Type B pancreatic cell (in vitro differentiated cells): ENCODE measurements at regions not wholly inside any gene's neighbourhood (a gene's known extent, or its start where the extent isn't known, plus 50 kb on each side); places are given as distances from the start of the nearest gene placed in this dataset.

Experiments used
- DNase-seq: peaks from one replicate; pipeline ENCODE4 v3.0.0; 2021; ENCODE audit warnings: mixed read lengths; ENCODE audit not compliant: unreplicated experiment; ENCODE audit errors: extremely low spot score
- H3K27ac Mint-ChIP-seq: 2 replicates; pipeline ENCODE4 v1.8.0; 2021; ENCODE audit warnings: mild to moderate bottlenecking, mixed read lengths
- H3K27me3 Mint-ChIP-seq: 2 replicates; pipeline ENCODE4 v1.8.0; 2021; ENCODE audit warnings: mixed read lengths
- H3K36me3 Mint-ChIP-seq: 2 replicates; pipeline ENCODE4 v1.8.0; 2021; ENCODE audit warnings: mixed read lengths
- H3K4me1 Mint-ChIP-seq: one replicate; pipeline ENCODE4 v1.8.0; 2021; ENCODE audit warnings: mixed read lengths; ENCODE audit not compliant: unreplicated experiment
- H3K4me3 Mint-ChIP-seq: 2 replicates; pipeline ENCODE4 v1.8.0; 2021; ENCODE audit warnings: mild to moderate bottlenecking, mixed read lengths
- H3K9me3 Mint-ChIP-seq: 2 replicates; pipeline ENCODE4 v1.8.0; 2021; ENCODE audit warnings: mixed read lengths
- CTCF ChIP-seq: fragments of 200-600 bp; sonication (generic); conservative IDR thresholded peaks from 2 replicates; pipeline ENCODE4 v1.5.0; 2021; ENCODE audit warnings: antibody characterized with exemption, mild to moderate bottlenecking

GRCh38 chr5:4969351-4969750, 170.8 kb upstream of the ADAMTS16 start:
- Mint-ChIP-seq H3K27me3 (peaks cover 6% of the 10 kb centered on the region), H3K9me3 (no peaks in the 10 kb centered on the region), H3K4me3 (no peak overlapping the region), H3K4me1 (no peaks in the 10 kb centered on the region), H3K36me3 (no peaks in the 10 kb centered on the region), H3K27ac (no peak overlapping the region)
- no peak for DNase-seq
- TF ChIP-seq CTCF = no peak

DNA sequence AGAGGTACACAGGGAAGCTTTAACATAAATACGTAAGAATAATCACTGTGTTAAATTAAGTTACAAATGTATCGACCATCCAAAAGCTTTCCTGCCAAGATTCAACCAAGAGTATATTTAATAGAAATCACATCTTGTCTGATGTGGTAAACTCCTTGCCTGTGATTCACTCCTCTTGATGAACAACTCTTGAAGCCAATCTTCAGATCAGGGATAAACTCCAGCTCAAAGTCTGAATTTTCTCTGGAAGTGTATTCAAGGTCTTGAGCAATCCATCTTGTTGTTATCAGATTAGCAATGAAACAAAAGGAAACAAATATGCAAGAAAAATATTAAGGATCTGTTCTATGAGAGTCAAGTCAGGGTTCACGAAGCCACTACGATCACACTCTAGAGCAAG, 170.0 kb upstream of the ADAMTS16 start:
- Mint-ChIP-seq H3K9me3 (no peaks in the 10 kb centered on the region), H3K4me3 (no peak overlapping the region), H3K27me3 (peaks cover 6% of the 10 kb centered on the region), H3K27ac (no peak overlapping the region), H3K36me3 (no peaks in the 10 kb centered on the region), H3K4me1 (no peaks in the 10 kb centered on the region)
- DNase-seq = no peak
- no peak for TF ChIP-seq CTCF

DNA sequence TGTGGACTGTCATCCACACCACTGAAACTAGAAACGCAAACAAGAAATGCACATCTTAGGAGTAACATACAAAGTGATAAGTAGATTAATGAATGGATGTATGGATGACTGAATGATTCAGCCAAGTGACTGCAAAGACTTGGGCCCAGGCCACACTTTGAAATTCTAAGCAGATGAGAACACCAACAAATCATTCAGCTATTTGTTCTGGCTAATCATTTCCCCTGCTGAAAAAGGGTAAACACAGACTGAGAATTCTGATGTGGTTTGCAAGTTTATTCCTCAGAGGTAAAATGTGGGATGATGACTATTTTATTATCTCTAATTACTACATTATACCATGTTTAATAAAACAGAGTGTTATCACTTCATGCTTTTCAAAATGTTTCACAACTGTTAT, 163.2 kb upstream of the ADAMTS16 start:
- no peak for DNase-seq
- H3K36me3 Mint-ChIP-seq = no peaks in the 10 kb centered on the region
- no peaks in the 10 kb centered on the region for H3K9me3 Mint-ChIP-seq
- no peak overlapping the region for H3K27ac Mint-ChIP-seq
- peaks cover 2% of the 10 kb centered on the region for H3K27me3 Mint-ChIP-seq
- peaks cover 8% of the 10 kb centered on the region for H3K4me1 Mint-ChIP-seq
- no peak for TF ChIP-seq CTCF
- no peak overlapping the region for H3K4me3 Mint-ChIP-seq

DNA sequence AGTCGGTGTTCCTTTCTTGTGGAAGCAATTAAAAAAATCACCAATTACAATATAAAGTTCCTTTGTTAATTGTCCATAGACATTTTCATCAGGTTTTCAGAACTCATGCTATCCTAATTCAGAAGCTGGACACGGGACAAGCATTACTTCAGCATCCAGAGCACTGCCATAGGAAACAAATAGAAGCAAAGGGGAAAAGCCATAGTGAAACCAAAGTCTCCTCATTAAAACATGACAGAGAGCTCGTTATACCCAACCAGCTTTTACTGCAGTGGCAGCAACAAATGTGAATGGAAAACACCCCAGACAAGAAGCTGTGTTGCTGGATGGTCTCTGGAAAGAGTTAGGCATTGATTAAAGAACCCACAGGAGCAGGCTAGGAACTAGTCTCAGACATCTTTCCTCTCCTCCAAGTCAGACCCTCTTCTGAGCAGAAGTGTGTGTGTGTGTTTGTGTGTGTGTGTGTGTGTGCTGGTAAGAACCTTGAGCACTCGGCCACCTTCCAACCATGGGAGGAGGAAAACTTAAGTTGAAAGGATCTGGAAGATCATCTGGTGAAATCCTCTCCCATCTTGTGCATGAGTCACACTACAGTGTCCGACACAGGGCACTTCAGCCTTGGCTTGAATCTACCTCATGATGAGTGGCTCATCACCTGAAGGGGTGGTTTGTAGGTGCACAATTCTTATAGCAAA, 162.6 kb upstream of the ADAMTS16 start:
- H3K27me3 Mint-ChIP-seq = peaks cover 2% of the 10 kb centered on the region
- no peaks in the 10 kb centered on the region for H3K36me3 Mint-ChIP-seq
- no peak for DNase-seq
- H3K27ac Mint-ChIP-seq = no peak overlapping the region
- H3K4me3 Mint-ChIP-seq = no peak overlapping the region
- H3K9me3 Mint-ChIP-seq = no peaks in the 10 kb centered on the region
- H3K4me1 Mint-ChIP-seq = peaks cover 8% of the 10 kb centered on the region
- no peak for TF ChIP-seq CTCF

GRCh38 chr5:4980201-4980600, 159.9 kb upstream of the ADAMTS16 start:
- DNase-seq = no peak
- no peaks in the 10 kb centered on the region for H3K9me3 Mint-ChIP-seq
- H3K4me3 Mint-ChIP-seq = no peak overlapping the region
- H3K27me3 Mint-ChIP-seq = peaks cover 1% of the 10 kb centered on the region
- H3K36me3 Mint-ChIP-seq = no peaks in the 10 kb centered on the region
- peaks cover 8% of the 10 kb centered on the region for H3K4me1 Mint-ChIP-seq
- TF ChIP-seq CTCF = no peak
- H3K27ac Mint-ChIP-seq = no peak overlapping the region

- no peak for DNase-seq
- Mint-ChIP-seq H3K36me3 (no peaks in the 10 kb centered on the region), H3K4me3 (no peak overlapping the region), H3K27ac (no peak overlapping the region), H3K27me3 (no peaks in the 10 kb centered on the region), H3K9me3 (no peaks in the 10 kb centered on the region), H3K4me1 (peaks cover 3% of the 10 kb centered on the region)
- no peak for TF ChIP-seq CTCF
These were observed 158.5 kb upstream of the ADAMTS16 start for GRCh38 chr5:4981608-4982007.
